ENCODE measurements at regions not wholly inside any gene's neighbourhood (a gene's known extent, or its start where the extent isn't known, plus 50 kb on each side); places are given as distances from the start of the nearest gene placed in this dataset.

GRCh38 chr12:58529897-58530741 lies 390.2 kb downstream of the LRIG3 start:
- Mint-ChIP-seq H3K36me3 (no peaks in the 10 kb centered on the region), H3K4me1 (no peaks in the 10 kb centered on the region), H3K4me3 (no peak overlapping the region), H3K9me3 (peaks cover 3% of the 10 kb centered on the region), H3K27me3 (peaks cover 3% of the 10 kb centered on the region), H3K27ac (no peak overlapping the region)
- no peak for ATAC-seq (ENCODE audit: low read depth)
- DNase-seq (ENCODE audit: low spot score in 2 of 2) = no peak

GRCh38 chr12:58530742-58531062 lies 389.6 kb downstream of the LRIG3 start:
- DNase-seq (ENCODE audit: low spot score in 2 of 2) = no peak
- H3K27me3 Mint-ChIP-seq = peaks cover 3% of the 10 kb centered on the region
- H3K9me3 Mint-ChIP-seq = peaks cover 3% of the 10 kb centered on the region

GRCh38 chr12:58532855-58533608 lies 387.3 kb downstream of the LRIG3 start:
- Mint-ChIP-seq H3K4me3 (no peak overlapping the region), H3K27ac (no peak overlapping the region), H3K9me3 (peaks cover 3% of the 10 kb centered on the region), H3K27me3 (peaks cover 3% of the 10 kb centered on the region), H3K4me1 (no peaks in the 10 kb centered on the region), H3K36me3 (no peaks in the 10 kb centered on the region)
- ATAC-seq (ENCODE audit: low read depth) (no peak), DNase-seq (ENCODE audit: low spot score in 2 of 2) (no peak)

More at GRCh38 chr12:58530742-58531062, 389.6 kb downstream of the LRIG3 start:
- Mint-ChIP-seq H3K4me3 (no peak overlapping the region), H3K27ac (no peak overlapping the region), H3K36me3 (no peaks in the 10 kb centered on the region), H3K4me1 (no peaks in the 10 kb centered on the region)
- no peak for ATAC-seq (ENCODE audit: low read depth)

- Mint-ChIP-seq H3K27ac (no peak overlapping the region), H3K36me3 (no peaks in the 10 kb centered on the region), H3K4me1 (no peaks in the 10 kb centered on the region), H3K27me3 (peaks cover 5% of the 10 kb centered on the region), H3K9me3 (peaks cover 3% of the 10 kb centered on the region), H3K4me3 (no peak overlapping the region)
- DNase-seq (ENCODE audit: low spot score in 2 of 2) (no peak), ATAC-seq (ENCODE audit: low read depth) (no peak)
These were observed 386.7 kb downstream of the LRIG3 start for GRCh38 chr12:58533652-58534051.

- DNase-seq (ENCODE audit: low spot score in 2 of 2) (no peak), ATAC-seq (ENCODE audit: low read depth) (no peak)
- Mint-ChIP-seq H3K27me3 (peaks cover 5% of the 10 kb centered on the region), H3K9me3 (peaks cover 4% of the 10 kb centered on the region), H3K4me1 (no peaks in the 10 kb centered on the region), H3K36me3 (no peaks in the 10 kb centered on the region), H3K4me3 (no peak overlapping the region), H3K27ac (no peak overlapping the region)
These were observed 383.0 kb downstream of the LRIG3 start for GRCh38 chr12:58537278-58537677.

GRCh38 chr12:58539295-58539694 lies 381.0 kb downstream of the LRIG3 start:
- Mint-ChIP-seq H3K4me1 (no peaks in the 10 kb centered on the region), H3K36me3 (no peaks in the 10 kb centered on the region), H3K27ac (no peak overlapping the region), H3K27me3 (peaks cover 2% of the 10 kb centered on the region), H3K4me3 (no peak overlapping the region), H3K9me3 (peaks cover 5% of the 10 kb centered on the region)
- no peak for DNase-seq (ENCODE audit: low spot score in 2 of 2)
- no peak for ATAC-seq (ENCODE audit: low read depth)

GRCh38 chr12:58540480-58541299 lies 379.6 kb downstream of the LRIG3 start:
- Mint-ChIP-seq H3K36me3 (no peaks in the 10 kb centered on the region), H3K27me3 (peaks cover 2% of the 10 kb centered on the region)
- ATAC-seq (ENCODE audit: low read depth) = no peak

GRCh38 chr12:58541300-58541690 lies 379.0 kb downstream of the LRIG3 start:
- DNase-seq (ENCODE audit: low spot score in 2 of 2) = no peak
- H3K27me3 Mint-ChIP-seq = peaks cover 2% of the 10 kb centered on the region

More at GRCh38 chr12:58540480-58541299, 379.6 kb downstream of the LRIG3 start:
- Mint-ChIP-seq H3K27ac (no peak overlapping the region), H3K9me3 (peaks cover 7% of the 10 kb centered on the region), H3K4me3 (no peak overlapping the region), H3K4me1 (no peaks in the 10 kb centered on the region)
- no peak for DNase-seq (ENCODE audit: low spot score in 2 of 2)

GRCh38 chr12:58544281-58544680 lies 376.0 kb downstream of the LRIG3 start:
- no peak overlapping the region for H3K4me3 Mint-ChIP-seq
- peaks cover 10% of the 10 kb centered on the region for H3K9me3 Mint-ChIP-seq
- no peaks in the 10 kb centered on the region for H3K4me1 Mint-ChIP-seq
- no peaks in the 10 kb centered on the region for H3K27me3 Mint-ChIP-seq
- no peak for ATAC-seq (ENCODE audit: low read depth)
- no peak overlapping the region for H3K27ac Mint-ChIP-seq
- DNase-seq (ENCODE audit: low spot score in 2 of 2) = no peak
- H3K36me3 Mint-ChIP-seq = no peaks in the 10 kb centered on the region

More at GRCh38 chr12:58541300-58541690, 379.0 kb downstream of the LRIG3 start:
- no peak for ATAC-seq (ENCODE audit: low read depth)
- Mint-ChIP-seq H3K27ac (no peak overlapping the region), H3K4me1 (no peaks in the 10 kb centered on the region), H3K4me3 (no peak overlapping the region), H3K9me3 (peaks cover 7% of the 10 kb centered on the region), H3K36me3 (no peaks in the 10 kb centered on the region)

GRCh38 chr12:58547217-58547616 lies 373.1 kb downstream of the LRIG3 start:
- Mint-ChIP-seq H3K27ac (no peak overlapping the region), H3K4me1 (no peaks in the 10 kb centered on the region), H3K4me3 (no peak overlapping the region), H3K36me3 (no peaks in the 10 kb centered on the region), H3K27me3 (no peaks in the 10 kb centered on the region), H3K9me3 (peaks cover 8% of the 10 kb centered on the region)
- no peak for DNase-seq (ENCODE audit: low spot score in 2 of 2)
- no peak for ATAC-seq (ENCODE audit: low read depth)

GRCh38 chr12:58548801-58549200 lies 371.5 kb downstream of the LRIG3 start:
- Mint-ChIP-seq H3K36me3 (no peaks in the 10 kb centered on the region), H3K9me3 (peaks cover 6% of the 10 kb centered on the region), H3K27me3 (no peaks in the 10 kb centered on the region), H3K4me3 (no peak overlapping the region), H3K4me1 (no peaks in the 10 kb centered on the region), H3K27ac (no peak overlapping the region)
- DNase-seq (ENCODE audit: low spot score in 2 of 2) (no peak), ATAC-seq (ENCODE audit: low read depth) (no peak)

GRCh38 chr12:58554522-58555157 lies 365.7 kb downstream of the LRIG3 start:
- Mint-ChIP-seq H3K27me3 (no peaks in the 10 kb centered on the region), H3K4me3 (no peak overlapping the region), H3K9me3 (no peaks in the 10 kb centered on the region), H3K36me3 (no peaks in the 10 kb centered on the region), H3K4me1 (no peaks in the 10 kb centered on the region), H3K27ac (no peak overlapping the region)
- DNase-seq (ENCODE audit: low spot score in 2 of 2) (no peak), ATAC-seq (ENCODE audit: low read depth) (no peak)

- Mint-ChIP-seq H3K27ac (no peak overlapping the region), H3K4me1 (no peaks in the 10 kb centered on the region), H3K27me3 (no peaks in the 10 kb centered on the region), H3K4me3 (no peak overlapping the region), H3K9me3 (no peaks in the 10 kb centered on the region), H3K36me3 (no peaks in the 10 kb centered on the region)
- ATAC-seq (ENCODE audit: low read depth) = no peak
- DNase-seq (ENCODE audit: low spot score in 2 of 2) = no peak
These were observed 363.1 kb downstream of the LRIG3 start for GRCh38 chr12:58557171-58557570.
